Right cardiac atrium (tissue), 5 donors: ENCODE measurements at regions not wholly inside any gene's neighbourhood (a gene's known extent, or its start where the extent isn't known, plus 50 kb on each side); places are given as distances from the start of the nearest gene placed in this dataset.

Experiments
- ATAC-seq, 2 donors: fragments of 200-7000 bp; cut with Tn5 transposase; one replicate each; pipeline versions ENCODE4 v1.8.0 to v1.9.1; 2020; ENCODE audit warnings: moderate library complexity in 2 of 2, mild to moderate bottlenecking in 1 of 2
- DNase-seq, 3 donors: peaks; one replicate each; pipeline ENCODE4 v3.0.0-alpha.2; 2020
- H3K27ac ChIP-seq: one replicate; pipeline ENCODE4 v1.5.1; 2013; ENCODE audit warnings: mild to moderate bottlenecking, low read length, control low read depth, moderate library complexity
- H3K27me3 ChIP-seq: one replicate; pipeline ENCODE4 v1.6.1; 2013; ENCODE audit not compliant: control insufficient read depth, insufficient read depth
- H3K4me1 ChIP-seq: one replicate; pipeline ENCODE4 v1.6.1; 2013; ENCODE audit warnings: low read length; ENCODE audit not compliant: control insufficient read depth, insufficient read depth
- H3K4me3 ChIP-seq: one replicate; pipeline ENCODE4 v1.5.1; 2013; ENCODE audit warnings: low read length, control low read depth
- H3K9me3 ChIP-seq: one replicate; pipeline ENCODE4 v1.6.1; 2013; ENCODE audit warnings: low read length; ENCODE audit not compliant: control insufficient read depth
- WGBS: extraction: QIAGEN DNeasy Blood & Tissue Kit; methylation state at CpG from one replicate; pipeline ENCODE4 v1.1.7; 2013; 5-methylcytosine and 5-hydroxymethylcytosine counted together
- intact Hi-C, 4 donors: fragments of 100-400 bp; cut with DNase I; formaldehyde crosslinking; loops; one replicate each; pipeline versions ENCODE4 v1.11.0 to v1.14.0; 2022 to 2023
- donor health status: healthy with polysubstance abuse.
- donor health status: DM: no; HTN: yes; CAD: no.
- donor health status: DM: no; HTN: no; CAD: no.
- donor health status: DM: no; HTN: yes; CAD: no; lungs with severe emphysema.
- donor health status: DM: yes; HTN: yes; CAD: no.

DNA sequence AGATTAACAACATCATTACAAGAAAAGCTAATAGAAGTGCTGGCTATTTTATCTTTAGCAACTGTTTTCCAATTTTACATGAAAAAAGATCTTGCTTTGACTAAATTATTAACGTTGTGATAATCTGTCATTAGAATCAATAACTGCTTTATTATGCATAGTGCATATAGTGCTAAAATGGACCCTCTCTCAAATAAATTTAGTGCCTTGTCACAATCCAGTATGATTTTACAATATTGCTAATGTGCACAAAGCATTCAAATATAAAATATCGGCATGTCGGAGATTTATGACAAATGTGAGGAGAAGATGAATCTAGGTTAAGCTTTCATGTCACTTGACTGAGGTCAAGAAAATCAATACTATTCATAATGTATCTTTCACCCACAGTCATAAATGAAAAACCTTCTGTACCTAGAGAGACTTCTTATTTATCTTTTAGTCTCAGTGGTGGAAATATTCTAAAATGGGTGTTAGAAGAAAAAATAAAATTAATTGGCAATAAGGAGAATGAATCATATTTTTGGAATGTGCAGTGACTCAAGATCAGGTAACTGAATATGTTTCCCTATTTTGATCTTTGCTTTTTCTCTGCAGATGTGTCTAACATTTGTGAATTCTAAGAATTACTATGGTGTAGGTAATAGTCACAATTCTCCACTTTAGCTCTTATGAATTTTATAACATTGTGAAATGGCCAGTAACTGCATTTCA is 672.9 kb upstream of the GRAMD2B start:
- Histone ChIP-seq H3K27me3 (no peaks in the 10 kb centered on the region), H3K4me3 (no peak overlapping the region), H3K4me1 (no peaks in the 10 kb centered on the region), H3K9me3 (no peaks in the 10 kb centered on the region), H3K27ac (no peak overlapping the region)
- WGBS = 88% methylated on average over 3 of the region's 3 CpGs
- ATAC-seq = no peak
- intact Hi-C loops = no loop called here
- no peak for DNase-seq

DNA sequence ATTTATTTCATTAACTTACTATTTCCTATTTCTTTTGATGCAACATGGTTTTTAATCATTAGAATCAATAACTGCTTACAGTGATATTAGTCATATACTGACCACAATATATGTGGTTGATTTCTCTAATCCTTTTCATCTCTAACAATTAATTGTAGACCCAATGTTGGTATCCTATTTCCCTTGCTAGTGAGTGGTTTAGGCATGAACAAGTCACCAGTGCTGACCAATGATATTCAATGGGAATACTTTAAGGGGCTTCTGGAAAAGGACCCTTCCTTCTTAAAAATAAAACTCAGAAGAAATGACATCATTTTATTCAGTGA is 672.4 kb upstream of the GRAMD2B start:
- Histone ChIP-seq H3K27ac (no peak overlapping the region), H3K4me1 (no peaks in the 10 kb centered on the region), H3K27me3 (no peaks in the 10 kb centered on the region), H3K9me3 (no peaks in the 10 kb centered on the region), H3K4me3 (no peak overlapping the region)
- DNase-seq = no peak
- no peak for ATAC-seq
- intact Hi-C loops = no loop called here

DNA sequence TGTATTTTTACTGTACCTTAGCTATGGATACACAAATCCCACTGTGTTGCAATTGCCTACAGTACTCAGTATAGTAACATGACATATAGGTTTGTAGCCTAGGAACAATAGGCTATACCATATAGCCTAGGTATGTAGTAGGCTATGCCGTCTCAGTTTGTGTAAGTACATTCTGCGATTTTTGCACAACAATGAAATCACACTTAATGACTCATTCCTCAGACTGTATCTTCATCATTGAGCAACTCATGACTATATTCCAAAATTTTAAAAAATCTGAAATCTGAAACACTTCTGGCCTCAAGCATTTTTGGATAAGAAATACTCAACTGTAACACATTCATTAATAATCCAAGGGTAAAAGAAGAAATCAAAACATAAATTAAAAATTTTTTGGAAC is 666.8 kb upstream of the GRAMD2B start:
- no peaks in the 10 kb centered on the region for H3K27me3 ChIP-seq
- DNase-seq (no peak), ATAC-seq (no peak)
- no peak overlapping the region for H3K27ac ChIP-seq
- intact Hi-C loops = no loop called here
- H3K9me3 ChIP-seq = no peaks in the 10 kb centered on the region
- 29% methylated on average over 2 of the region's 2 CpGs for WGBS
- H3K4me1 ChIP-seq = no peaks in the 10 kb centered on the region
- no peak overlapping the region for H3K4me3 ChIP-seq

DNA sequence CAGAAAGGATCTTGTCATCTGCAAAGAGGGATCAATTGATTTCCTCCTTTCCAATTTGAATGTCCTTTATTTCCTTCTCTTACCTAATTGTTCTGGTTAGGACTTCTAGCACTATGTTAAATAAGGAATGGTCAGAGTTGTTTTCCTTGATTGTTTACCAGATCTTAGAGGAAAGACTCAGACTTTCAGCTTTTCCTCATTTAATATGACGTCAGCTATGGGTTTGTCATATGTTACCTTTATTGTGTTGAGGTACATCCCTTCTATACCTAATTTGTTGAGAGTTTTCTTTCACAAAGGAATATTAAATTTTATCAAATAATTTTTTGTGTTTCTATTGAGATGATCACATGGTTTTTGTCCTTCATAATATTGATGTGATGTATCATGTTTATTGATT is 656.5 kb upstream of the GRAMD2B start:
- no peaks in the 10 kb centered on the region for H3K9me3 ChIP-seq
- H3K27ac ChIP-seq = no peak overlapping the region
- intact Hi-C loops = no loop called here
- no peak overlapping the region for H3K4me3 ChIP-seq
- ATAC-seq = no peak
- DNase-seq = no peak
- no peaks in the 10 kb centered on the region for H3K4me1 ChIP-seq
- no peaks in the 10 kb centered on the region for H3K27me3 ChIP-seq
- WGBS = 81% methylated on average over 1 of the region's 1 CpG

DNA sequence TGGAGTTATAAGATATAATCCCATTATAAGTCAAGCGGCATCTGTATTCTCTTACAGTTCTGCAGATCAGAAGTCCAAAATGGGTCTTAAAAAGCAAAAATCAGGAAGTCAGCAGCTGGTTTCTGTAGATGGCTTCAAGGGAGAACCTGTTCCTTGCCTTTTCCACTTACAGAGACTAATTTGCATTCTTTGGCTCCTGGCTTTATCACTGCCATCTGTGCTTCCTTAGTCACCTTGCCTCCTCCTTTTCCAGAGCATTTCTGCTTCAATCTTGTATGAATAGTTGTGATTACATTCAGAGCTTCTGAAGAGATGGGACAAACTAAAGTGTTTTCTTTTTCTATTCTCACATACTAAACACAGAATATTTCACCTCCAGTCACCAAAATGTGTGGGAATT is 647.3 kb upstream of the GRAMD2B start:
- Histone ChIP-seq H3K27me3 (no peaks in the 10 kb centered on the region), H3K9me3 (no peaks in the 10 kb centered on the region), H3K4me3 (no peak overlapping the region), H3K27ac (no peak overlapping the region), H3K4me1 (no peaks in the 10 kb centered on the region)
- intact Hi-C loops = no loop called here
- ATAC-seq (no peak), DNase-seq (no peak)
- WGBS = 96% methylated on average over 1 of the region's 1 CpG

DNA sequence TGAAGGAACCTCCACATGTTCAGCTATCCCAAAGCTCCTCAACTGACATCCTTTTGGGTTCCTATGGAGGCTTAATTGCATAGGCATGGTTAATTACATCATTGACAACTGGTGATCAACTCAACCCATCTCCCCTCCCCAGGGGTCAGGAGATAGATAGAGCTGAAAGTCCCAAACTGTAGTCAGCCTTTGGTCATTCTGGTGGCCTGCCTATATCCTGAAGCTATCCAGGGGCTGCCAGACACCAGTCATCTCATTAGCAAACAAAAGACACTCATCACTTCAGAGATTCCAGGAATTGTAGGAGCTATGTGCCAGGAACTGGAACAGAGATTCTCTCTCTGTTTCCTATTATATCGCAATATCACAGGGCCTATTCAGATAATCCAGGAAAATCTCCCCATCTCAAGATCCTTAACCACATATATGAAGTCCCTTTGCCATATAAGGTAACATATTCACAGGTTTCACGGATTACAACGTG is 646.5 kb upstream of the GRAMD2B start:
- Histone ChIP-seq H3K27me3 (no peaks in the 10 kb centered on the region), H3K4me1 (no peaks in the 10 kb centered on the region), H3K27ac (no peak overlapping the region), H3K4me3 (no peak overlapping the region), H3K9me3 (no peaks in the 10 kb centered on the region)
- no peak for DNase-seq
- ATAC-seq = no peak
- 70% methylated on average over 3 of the region's 3 CpGs for WGBS
- intact Hi-C loops = no loop called here

DNA sequence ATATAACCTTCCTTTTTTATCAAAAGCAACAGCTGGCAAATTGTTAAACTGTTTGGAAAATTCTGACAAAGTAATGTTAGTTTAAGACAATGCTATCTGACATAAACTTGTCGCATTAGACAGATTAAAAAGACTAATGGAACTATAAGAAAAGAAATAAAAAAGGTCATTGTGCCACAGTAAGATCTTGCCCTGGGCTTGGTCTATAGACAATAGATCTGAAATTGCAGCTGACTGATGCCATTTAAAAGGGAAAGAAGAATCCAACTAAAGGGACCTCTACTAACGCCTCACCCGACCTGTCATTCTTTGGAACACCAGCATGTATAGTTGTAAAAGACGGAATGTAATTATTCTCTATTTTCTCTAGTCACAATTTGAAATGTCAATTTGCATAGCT is 644.4 kb upstream of the GRAMD2B start:
- ATAC-seq (no peak), DNase-seq (no peak)
- Histone ChIP-seq H3K4me3 (no peak overlapping the region), H3K4me1 (no peaks in the 10 kb centered on the region), H3K9me3 (no peaks in the 10 kb centered on the region), H3K27ac (no peak overlapping the region), H3K27me3 (no peaks in the 10 kb centered on the region)
- intact Hi-C loops = no loop called here
- WGBS = 78% methylated on average over 4 of the region's 4 CpGs

DNA sequence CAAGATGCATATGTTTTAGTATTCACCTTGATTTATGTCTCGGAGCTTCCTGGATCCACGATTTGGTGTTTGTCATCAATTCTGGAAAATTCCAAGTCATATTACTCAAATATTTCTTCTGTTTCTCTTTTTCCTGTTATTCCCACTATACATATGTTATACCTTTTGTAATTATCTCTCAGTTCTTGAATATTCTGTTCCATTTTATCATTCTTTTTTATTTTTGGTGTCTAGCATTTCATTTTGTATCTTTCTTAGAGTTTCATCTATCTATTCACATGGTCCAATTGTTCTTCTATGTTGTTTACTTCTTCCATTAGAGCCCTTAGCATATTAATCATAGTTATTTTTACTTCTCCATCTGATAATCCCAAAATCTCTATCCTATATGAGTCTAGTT is 637.8 kb upstream of the GRAMD2B start:
- 89% methylated on average over 2 of the region's 2 CpGs for WGBS

DNA sequence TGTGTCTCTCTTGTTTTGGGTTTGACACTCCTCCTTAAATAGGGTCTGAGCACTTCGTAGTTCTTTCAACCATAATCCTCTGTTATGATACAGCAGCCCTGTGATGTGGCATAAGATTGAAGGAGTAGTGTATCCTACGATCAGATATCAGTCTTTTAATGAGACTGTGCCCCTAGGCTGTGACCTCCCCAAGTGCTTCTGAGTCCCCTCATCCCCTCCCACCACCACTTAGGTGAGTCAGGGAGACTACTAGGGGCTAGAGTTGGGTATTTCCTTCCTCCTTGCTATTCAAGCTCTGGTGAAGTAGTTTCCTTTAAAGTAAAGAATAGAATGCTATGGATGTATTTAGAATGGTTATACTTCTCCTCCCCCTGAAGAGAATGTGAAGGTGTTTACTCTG is 637.2 kb upstream of the GRAMD2B start:
- Histone ChIP-seq H3K27ac (no peak overlapping the region), H3K9me3 (no peaks in the 10 kb centered on the region), H3K27me3 (no peaks in the 10 kb centered on the region), H3K4me1 (no peaks in the 10 kb centered on the region), H3K4me3 (no peak overlapping the region)
- ATAC-seq (no peak), DNase-seq (no peak)
- intact Hi-C loops = no loop called here
- WGBS = 75% methylated on average over 2 of the region's 2 CpGs

More for the DNA sequence above, 637.8 kb upstream of the GRAMD2B start:
- H3K27me3 ChIP-seq = no peaks in the 10 kb centered on the region
- ATAC-seq (no peak), DNase-seq (no peak)
- no peaks in the 10 kb centered on the region for H3K9me3 ChIP-seq
- no peak overlapping the region for H3K27ac ChIP-seq
- intact Hi-C loops = no loop called here
- H3K4me3 ChIP-seq = no peak overlapping the region
- no peaks in the 10 kb centered on the region for H3K4me1 ChIP-seq

DNA sequence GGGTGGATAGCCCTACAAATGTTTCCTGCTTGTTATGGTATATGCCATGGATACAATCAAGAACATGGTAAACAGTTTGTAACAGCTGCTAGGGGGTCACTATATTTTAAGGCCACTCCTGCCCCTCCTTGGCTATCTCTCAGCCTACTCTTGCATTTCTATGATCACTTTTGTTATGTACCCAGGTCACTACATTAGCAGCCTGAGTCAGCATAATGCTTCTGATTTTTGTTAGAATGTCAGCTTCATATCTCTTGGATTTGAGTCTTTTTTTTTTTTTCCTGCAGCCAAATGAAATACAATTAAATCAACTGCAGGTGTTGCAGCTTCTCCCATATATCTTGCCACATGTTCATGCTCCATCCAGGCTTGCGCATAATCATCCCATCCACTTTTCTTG is 629.7 kb upstream of the GRAMD2B start:
- WGBS = 98% methylated on average over 1 of the region's 1 CpG
- no peak for ATAC-seq
- DNase-seq = no peak
- intact Hi-C loops = no loop called here
- Histone ChIP-seq H3K9me3 (no peaks in the 10 kb centered on the region), H3K27me3 (no peaks in the 10 kb centered on the region), H3K4me1 (no peaks in the 10 kb centered on the region), H3K4me3 (no peak overlapping the region), H3K27ac (no peak overlapping the region)

DNA sequence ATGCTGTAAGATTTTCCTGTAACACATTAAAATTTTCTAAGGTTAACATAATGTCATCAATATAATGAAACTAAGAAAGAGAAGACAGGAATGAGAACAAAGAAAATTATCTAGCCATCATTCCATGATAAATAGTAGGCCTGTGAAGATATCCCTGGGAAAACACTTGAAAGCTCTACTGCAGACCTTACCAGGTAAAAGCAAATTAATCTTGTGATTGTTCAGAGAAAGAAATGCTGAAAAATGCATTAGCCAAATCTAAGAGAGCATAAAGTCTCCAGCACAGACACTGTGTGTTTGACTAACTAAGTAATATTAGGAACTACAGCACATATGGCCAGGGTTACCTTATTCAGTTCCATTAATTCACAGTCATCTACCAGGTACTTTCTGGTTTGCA is 628.3 kb upstream of the GRAMD2B start:
- Histone ChIP-seq H3K4me1 (no peaks in the 10 kb centered on the region), H3K27me3 (no peaks in the 10 kb centered on the region), H3K9me3 (no peaks in the 10 kb centered on the region), H3K27ac (no peak overlapping the region), H3K4me3 (no peak overlapping the region)
- intact Hi-C loops = no loop called here
- DNase-seq (no peak), ATAC-seq (no peak)

DNA sequence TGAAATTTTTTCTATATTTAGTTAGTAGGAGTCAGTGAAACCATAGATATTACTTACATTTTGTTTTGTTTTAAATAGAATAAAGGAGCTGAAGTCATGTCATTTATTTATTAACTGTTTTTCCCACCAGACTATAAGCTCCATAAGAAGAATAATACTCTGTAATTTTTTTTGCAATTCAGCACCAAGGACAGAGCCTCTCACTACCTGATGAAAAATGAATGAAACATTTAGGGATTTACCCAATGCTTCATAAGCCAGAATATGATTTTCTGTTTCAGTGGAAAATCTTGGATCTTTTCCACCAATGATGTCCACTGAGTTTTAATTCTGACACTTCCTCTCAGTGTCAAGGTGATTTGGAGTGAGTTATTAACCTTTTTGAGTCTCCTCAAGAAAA is 624.9 kb upstream of the GRAMD2B start:
- H3K27ac ChIP-seq = no peak overlapping the region
- no peaks in the 10 kb centered on the region for H3K9me3 ChIP-seq
- no peak for ATAC-seq

More for the DNA sequence above, 624.9 kb upstream of the GRAMD2B start:
- Histone ChIP-seq H3K4me1 (no peaks in the 10 kb centered on the region), H3K4me3 (no peak overlapping the region), H3K27me3 (no peaks in the 10 kb centered on the region)
- intact Hi-C loops = no loop called here
- DNase-seq = no peak
